Thymus (tissue), 11 donors: ENCODE measurements at regions not wholly inside any gene's neighbourhood (a gene's known extent, or its start where the extent isn't known, plus 50 kb on each side); places are given as distances from the start of the nearest gene placed in this dataset.

Source experiments
- DNase-seq, 9 donors: peaks; one replicate each; pipeline ENCODE4 v3.0.0-alpha.2; 2013; ENCODE audit warnings: low spot score in 9 of 9, low read depth in 6 of 9, missing footprints in 1 of 9
- H3K27ac ChIP-seq, 2 donors: one replicate each; pipeline ENCODE4 v1.5.1; 2013; ENCODE audit warnings: control low read depth in 1 of 2, low read depth in 1 of 2, low read length in 1 of 2, mild to moderate bottlenecking in 1 of 2, moderate library complexity in 1 of 2
- H3K27me3 ChIP-seq, 2 donors: one replicate each; pipeline ENCODE4 v1.5.1; 2013; ENCODE audit warnings: low read length in 1 of 2; ENCODE audit not compliant: control insufficient read depth in 2 of 2, insufficient read depth in 1 of 2
- H3K36me3 ChIP-seq, 2 donors: one replicate each; pipeline ENCODE4 v1.5.1; 2013; ENCODE audit warnings: low read length in 1 of 2, mild to moderate bottlenecking in 1 of 2, moderate library complexity in 1 of 2; ENCODE audit not compliant: control insufficient read depth in 2 of 2, insufficient read depth in 2 of 2
- H3K4me1 ChIP-seq, 2 donors: one replicate each; pipeline ENCODE4 v1.5.1; 2013; ENCODE audit warnings: low read length in 2 of 2; ENCODE audit not compliant: control insufficient read depth in 2 of 2, insufficient read depth in 2 of 2
- H3K4me3 ChIP-seq, 2 donors: one replicate each; pipeline ENCODE4 v1.5.1; 2013; ENCODE audit warnings: low read length in 2 of 2, control low read depth in 1 of 2, mild to moderate bottlenecking in 1 of 2
- H3K9me3 ChIP-seq, 2 donors: one replicate each; pipeline ENCODE4 v1.5.1; 2013; ENCODE audit warnings: low read length in 1 of 2, mild to moderate bottlenecking in 1 of 2; ENCODE audit not compliant: control insufficient read depth in 2 of 2, insufficient read depth in 1 of 2
- WGBS: extraction: QIAGEN DNeasy Blood & Tissue Kit; methylation state at CpG from one replicate; pipeline ENCODE4 v1.1.7; 2013; 5-methylcytosine and 5-hydroxymethylcytosine counted together
- donor health status: healthy.

GRCh38 chr17:33497623-33498022, 204.5 kb upstream of the ASIC2 start:
- WGBS = 70% methylated on average over 3 of the region's 3 CpGs
- DNase-seq = no peak
- H3K27me3 ChIP-seq = no peaks in the 10 kb centered on the region
- no peaks in the 10 kb centered on the region for H3K9me3 ChIP-seq
- no peak overlapping the region for H3K4me3 ChIP-seq
- no peaks in the 10 kb centered on the region for H3K36me3 ChIP-seq
- H3K27ac ChIP-seq = no peak overlapping the region
- H3K4me1 ChIP-seq = no peaks in the 10 kb centered on the region

- 69% methylated on average over 6 of the region's 6 CpGs for WGBS
- Histone ChIP-seq H3K4me3 (no peak overlapping the region), H3K27ac (no peak overlapping the region), H3K9me3 (no peaks in the 10 kb centered on the region), H3K27me3 (no peaks in the 10 kb centered on the region), H3K4me1 (no peaks in the 10 kb centered on the region), H3K36me3 (no peaks in the 10 kb centered on the region)
- no peak for DNase-seq
Measured at GRCh38 chr17:33498069-33498468, 205.0 kb upstream of the ASIC2 start.

GRCh38 chr17:33499040-33499439, 205.9 kb upstream of the ASIC2 start:
- H3K4me1 ChIP-seq = no peaks in the 10 kb centered on the region
- H3K27me3 ChIP-seq = no peaks in the 10 kb centered on the region
- no peak overlapping the region for H3K4me3 ChIP-seq
- no peaks in the 10 kb centered on the region for H3K36me3 ChIP-seq
- no peak for DNase-seq
- no peak overlapping the region for H3K27ac ChIP-seq
- H3K9me3 ChIP-seq = no peaks in the 10 kb centered on the region

GRCh38 chr17:33500151-33500550, 207.1 kb upstream of the ASIC2 start:
- H3K36me3 ChIP-seq = no peaks in the 10 kb centered on the region
- no peaks in the 10 kb centered on the region for H3K27me3 ChIP-seq
- H3K27ac ChIP-seq = no peak overlapping the region
- H3K9me3 ChIP-seq = no peaks in the 10 kb centered on the region
- no peak overlapping the region for H3K4me3 ChIP-seq
- no peaks in the 10 kb centered on the region for H3K4me1 ChIP-seq
- 69% methylated on average over 3 of the region's 3 CpGs for WGBS
- DNase-seq = no peak

GRCh38 chr17:33501185-33501584, 208.1 kb upstream of the ASIC2 start:
- WGBS = 87% methylated on average over 6 of the region's 6 CpGs
- Histone ChIP-seq H3K27ac (no peak overlapping the region), H3K9me3 (no peaks in the 10 kb centered on the region)

GRCh38 chr17:33504571-33504970, 211.5 kb upstream of the ASIC2 start:
- no peak for DNase-seq
- Histone ChIP-seq H3K4me3 (no peak overlapping the region), H3K36me3 (no peaks in the 10 kb centered on the region), H3K4me1 (no peaks in the 10 kb centered on the region), H3K27me3 (peaks cover 0 to 2% of the 10 kb centered on the region in 2 donors), H3K27ac (no peak overlapping the region), H3K9me3 (no peaks in the 10 kb centered on the region)
- 87% methylated on average over 2 of the region's 2 CpGs for WGBS

More at GRCh38 chr17:33501185-33501584, 208.1 kb upstream of the ASIC2 start:
- Histone ChIP-seq H3K4me3 (no peak overlapping the region), H3K36me3 (no peaks in the 10 kb centered on the region), H3K27me3 (no peaks in the 10 kb centered on the region), H3K4me1 (no peaks in the 10 kb centered on the region)
- no peak for DNase-seq

- H3K36me3 ChIP-seq = no peaks in the 10 kb centered on the region
- no peak for DNase-seq
- H3K27me3 ChIP-seq = peaks cover 0 to 2% of the 10 kb centered on the region in 2 donors
- no peak overlapping the region for H3K4me3 ChIP-seq
- H3K4me1 ChIP-seq = no peaks in the 10 kb centered on the region
- H3K9me3 ChIP-seq = no peaks in the 10 kb centered on the region
- 34% methylated on average over 11 of the region's 11 CpGs for WGBS
- H3K27ac ChIP-seq = no peak overlapping the region
Measured at GRCh38 chr17:33506889-33507650, 214.0 kb upstream of the ASIC2 start.

GRCh38 chr17:33508215-33508614, 215.1 kb upstream of the ASIC2 start:
- no peaks in the 10 kb centered on the region for H3K9me3 ChIP-seq
- DNase-seq = no peak
- no peaks in the 10 kb centered on the region for H3K4me1 ChIP-seq
- 83% methylated on average over 3 of the region's 3 CpGs for WGBS
- no peak overlapping the region for H3K27ac ChIP-seq
- H3K27me3 ChIP-seq = peaks cover 0 to 2% of the 10 kb centered on the region in 2 donors
- H3K36me3 ChIP-seq = no peaks in the 10 kb centered on the region
- H3K4me3 ChIP-seq = no peak overlapping the region

GRCh38 chr17:33509331-33509730, 216.2 kb upstream of the ASIC2 start:
- WGBS = 92% methylated on average over 8 of the region's 8 CpGs
- DNase-seq = no peak
- H3K27me3 ChIP-seq = peaks cover 0 to 2% of the 10 kb centered on the region in 2 donors
- H3K9me3 ChIP-seq = no peaks in the 10 kb centered on the region
- H3K27ac ChIP-seq = no peak overlapping the region
- no peak overlapping the region for H3K4me3 ChIP-seq
- no peaks in the 10 kb centered on the region for H3K4me1 ChIP-seq
- no peaks in the 10 kb centered on the region for H3K36me3 ChIP-seq
